ENCODE measurements at regions not wholly inside any gene's neighbourhood (a gene's known extent, or its start where the extent isn't known, plus 50 kb on each side); places are given as distances from the start of the nearest gene placed in this dataset.

- TF ChIP-seq NFIC (IDR thresholded peaks at IDR 0.05), result no peak
- no peak for TF ChIP-seq TCF12 (IDR thresholded peaks at IDR 0.05; ENCODE audit: low read depth)
- no peak for TF ChIP-seq TEAD4 (IDR thresholded peaks at IDR 0.05)
- TF ChIP-seq FOXM1 (IDR thresholded peaks at IDR 0.05; ENCODE audit: borderline replicate concordance, low read depth), result no peak
- no peak for TF ChIP-seq USF1 (IDR thresholded peaks at IDR 0.05)
- TF ChIP-seq YY1 (IDR thresholded peaks at IDR 0.05; ENCODE audit: low read depth), result no peak
- TF ChIP-seq ZBTB7A (IDR thresholded peaks at IDR 0.05; ENCODE audit: low read depth), result no peak
- no peak for TF ChIP-seq CREB1 (IDR thresholded peaks at IDR 0.05; ENCODE audit: low read depth)
- no peak for TF ChIP-seq MAX (IDR thresholded peaks at IDR 0.05)
- no peak for TF ChIP-seq EP300 (IDR thresholded peaks at IDR 0.05; ENCODE audit: borderline replicate concordance)
- no peak for TF ChIP-seq RAD21 (IDR thresholded peaks at IDR 0.05; ENCODE audit: low read depth)
- TF ChIP-seq CEBPB (IDR thresholded peaks at IDR 0.05), result no peak
- no peak for TF ChIP-seq EGR1 (IDR thresholded peaks at IDR 0.05)
- TF ChIP-seq, protein P1, sequence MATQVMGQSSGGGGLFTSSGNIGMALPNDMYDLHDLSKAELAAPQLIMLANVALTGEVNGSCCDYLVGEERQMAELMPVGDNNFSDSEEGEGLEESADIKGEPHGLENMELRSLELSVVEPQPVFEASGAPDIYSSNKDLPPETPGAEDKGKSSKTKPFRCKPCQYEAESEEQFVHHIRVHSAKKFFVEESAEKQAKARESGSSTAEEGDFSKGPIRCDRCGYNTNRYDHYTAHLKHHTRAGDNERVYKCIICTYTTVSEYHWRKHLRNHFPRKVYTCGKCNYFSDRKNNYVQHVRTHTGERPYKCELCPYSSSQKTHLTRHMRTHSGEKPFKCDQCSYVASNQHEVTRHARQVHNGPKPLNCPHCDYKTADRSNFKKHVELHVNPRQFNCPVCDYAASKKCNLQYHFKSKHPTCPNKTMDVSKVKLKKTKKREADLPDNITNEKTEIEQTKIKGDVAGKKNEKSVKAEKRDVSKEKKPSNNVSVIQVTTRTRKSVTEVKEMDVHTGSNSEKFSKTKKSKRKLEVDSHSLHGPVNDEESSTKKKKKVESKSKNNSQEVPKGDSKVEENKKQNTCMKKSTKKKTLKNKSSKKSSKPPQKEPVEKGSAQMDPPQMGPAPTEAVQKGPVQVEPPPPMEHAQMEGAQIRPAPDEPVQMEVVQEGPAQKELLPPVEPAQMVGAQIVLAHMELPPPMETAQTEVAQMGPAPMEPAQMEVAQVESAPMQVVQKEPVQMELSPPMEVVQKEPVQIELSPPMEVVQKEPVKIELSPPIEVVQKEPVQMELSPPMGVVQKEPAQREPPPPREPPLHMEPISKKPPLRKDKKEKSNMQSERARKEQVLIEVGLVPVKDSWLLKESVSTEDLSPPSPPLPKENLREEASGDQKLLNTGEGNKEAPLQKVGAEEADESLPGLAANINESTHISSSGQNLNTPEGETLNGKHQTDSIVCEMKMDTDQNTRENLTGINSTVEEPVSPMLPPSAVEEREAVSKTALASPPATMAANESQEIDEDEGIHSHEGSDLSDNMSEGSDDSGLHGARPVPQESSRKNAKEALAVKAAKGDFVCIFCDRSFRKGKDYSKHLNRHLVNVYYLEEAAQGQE (IDR thresholded peaks at IDR 0.05; ENCODE audit: low read depth), result no peak
- TF ChIP-seq TAF1 (IDR thresholded peaks at IDR 0.05; ENCODE audit: low read depth), result no peak
Measured at GRCh38 chr1:98315309-98315708, 346.2 kb upstream of the SNX7 start.

DNA sequence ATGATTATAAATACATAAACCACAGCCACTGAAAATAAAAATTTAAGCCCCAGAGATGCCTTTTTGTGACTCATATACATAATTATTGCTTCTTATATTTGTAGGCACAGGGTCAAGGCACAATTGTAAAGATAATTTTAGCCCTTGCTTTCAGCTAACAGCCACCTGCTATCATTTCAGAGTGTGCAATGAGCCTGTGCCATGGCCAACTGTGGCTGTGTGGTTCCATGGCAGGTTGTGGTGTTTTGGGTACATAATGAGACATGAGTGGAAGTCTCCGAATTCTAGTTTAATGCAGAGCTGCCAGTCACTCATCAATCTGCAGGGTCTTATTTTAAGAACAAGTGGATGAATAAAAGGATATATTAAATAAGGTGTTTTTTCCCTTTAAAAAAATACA is 346.9 kb upstream of the SNX7 start:
- TF ChIP-seq TCF12 (IDR thresholded peaks at IDR 0.05; ENCODE audit: low read depth) (no peak), CREB1 (IDR thresholded peaks at IDR 0.05; ENCODE audit: low read depth) (no peak), MAX (IDR thresholded peaks at IDR 0.05) (no peak), USF1 (IDR thresholded peaks at IDR 0.05) (no peak), TAF1 (IDR thresholded peaks at IDR 0.05; ENCODE audit: low read depth) (no peak), ZBTB7A (IDR thresholded peaks at IDR 0.05; ENCODE audit: low read depth) (no peak)

DNA sequence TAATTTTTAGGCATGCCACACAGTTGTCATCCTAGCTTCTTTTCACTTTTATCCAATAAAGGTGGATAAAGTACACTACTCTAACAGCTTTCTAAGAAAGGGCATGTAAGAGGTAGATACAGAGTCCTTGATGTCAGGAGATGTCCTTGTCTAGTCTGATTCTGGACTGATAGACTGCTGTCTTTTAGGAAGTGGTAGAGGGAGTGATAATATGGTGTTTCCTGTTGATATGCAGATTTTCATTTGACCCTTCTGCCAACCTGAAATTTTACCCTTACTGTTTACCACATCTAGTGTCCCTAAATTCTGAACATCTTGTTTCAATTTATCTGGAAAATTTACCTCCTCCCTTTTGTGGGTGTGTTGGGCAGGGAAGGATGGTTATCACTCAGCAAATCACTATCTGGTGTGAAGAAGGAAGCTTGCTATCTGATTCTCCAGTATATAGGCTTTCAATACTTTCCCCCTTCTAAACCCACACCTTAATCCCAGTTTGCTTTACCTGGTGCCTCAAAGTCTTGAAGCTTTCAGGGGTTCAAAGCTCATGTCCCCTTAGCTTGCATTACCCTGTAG is 354.9 kb upstream of the SNX7 start:
- TF ChIP-seq FOXM1 (IDR thresholded peaks at IDR 0.05; ENCODE audit: borderline replicate concordance, low read depth) (no peak), TEAD4 (IDR thresholded peaks at IDR 0.05) (no peak), TCF12 (IDR thresholded peaks at IDR 0.05; ENCODE audit: low read depth) (no peak), CEBPB (IDR thresholded peaks at IDR 0.05) (no peak), EGR1 (IDR thresholded peaks at IDR 0.05) (no peak), USF1 (IDR thresholded peaks at IDR 0.05) (no peak), RAD21 (IDR thresholded peaks at IDR 0.05; ENCODE audit: low read depth) (no peak), ZBTB7A (IDR thresholded peaks at IDR 0.05; ENCODE audit: low read depth) (no peak), CREB1 (IDR thresholded peaks at IDR 0.05; ENCODE audit: low read depth) (no peak), TAF1 (IDR thresholded peaks at IDR 0.05; ENCODE audit: low read depth) (no peak)

- TF ChIP-seq EGR1 (IDR thresholded peaks at IDR 0.05) (no peak), NFIC (IDR thresholded peaks at IDR 0.05) (no peak), USF1 (IDR thresholded peaks at IDR 0.05) (no peak), MAX (IDR thresholded peaks at IDR 0.05) (no peak), TCF12 (IDR thresholded peaks at IDR 0.05; ENCODE audit: low read depth) (no peak), TEAD4 (IDR thresholded peaks at IDR 0.05) (no peak), FOXM1 (IDR thresholded peaks at IDR 0.05; ENCODE audit: borderline replicate concordance, low read depth) (no peak), YY1 (IDR thresholded peaks at IDR 0.05; ENCODE audit: low read depth) (no peak), ZBTB7A (IDR thresholded peaks at IDR 0.05; ENCODE audit: low read depth) (no peak), CREB1 (IDR thresholded peaks at IDR 0.05; ENCODE audit: low read depth) (no peak), CEBPB (IDR thresholded peaks at IDR 0.05) (no peak), TAF1 (IDR thresholded peaks at IDR 0.05; ENCODE audit: low read depth) (no peak), RAD21 (IDR thresholded peaks at IDR 0.05; ENCODE audit: low read depth) (no peak), EP300 (IDR thresholded peaks at IDR 0.05; ENCODE audit: borderline replicate concordance) (no peak)
- TF ChIP-seq, protein P1 (IDR thresholded peaks at IDR 0.05; ENCODE audit: low read depth), result no peak
Measured at GRCh38 chr1:98305362-98305761, 356.2 kb upstream of the SNX7 start.

DNA sequence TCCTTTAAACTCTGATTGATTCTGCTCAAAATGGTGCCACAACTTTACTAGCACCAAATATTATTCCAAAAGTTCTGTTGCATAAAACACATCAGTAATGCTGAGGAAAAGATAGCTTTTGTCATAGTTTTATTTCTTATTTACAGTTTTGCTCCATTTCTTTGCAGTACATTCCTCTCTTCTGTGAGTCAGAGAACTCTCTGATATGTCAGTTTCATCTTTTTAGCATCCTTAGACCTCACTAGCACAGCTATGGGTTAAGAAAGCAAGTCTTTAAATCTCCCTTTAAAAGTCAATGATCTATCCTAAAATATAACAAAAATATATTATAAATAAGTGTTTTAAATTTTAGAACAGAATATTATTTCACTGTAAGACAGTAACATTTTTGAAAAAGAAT is 356.6 kb upstream of the SNX7 start:
- no peak for TF ChIP-seq MAX (IDR thresholded peaks at IDR 0.05)
- TF ChIP-seq CREB1 (IDR thresholded peaks at IDR 0.05; ENCODE audit: low read depth), result no peak
- TF ChIP-seq FOXM1 (IDR thresholded peaks at IDR 0.05; ENCODE audit: borderline replicate concordance, low read depth), result no peak
- TF ChIP-seq CEBPB (IDR thresholded peaks at IDR 0.05), result no peak
- no peak for TF ChIP-seq RAD21 (IDR thresholded peaks at IDR 0.05; ENCODE audit: low read depth)
- no peak for TF ChIP-seq TCF12 (IDR thresholded peaks at IDR 0.05; ENCODE audit: low read depth)
- TF ChIP-seq, protein P1 (IDR thresholded peaks at IDR 0.05; ENCODE audit: low read depth), result no peak
- TF ChIP-seq YY1 (IDR thresholded peaks at IDR 0.05; ENCODE audit: low read depth), result no peak
- no peak for TF ChIP-seq TAF1 (IDR thresholded peaks at IDR 0.05; ENCODE audit: low read depth)
- no peak for TF ChIP-seq EP300 (IDR thresholded peaks at IDR 0.05; ENCODE audit: borderline replicate concordance)
- no peak for TF ChIP-seq NFIC (IDR thresholded peaks at IDR 0.05)
- no peak for TF ChIP-seq TEAD4 (IDR thresholded peaks at IDR 0.05)
- TF ChIP-seq ZBTB7A (IDR thresholded peaks at IDR 0.05; ENCODE audit: low read depth), result no peak
- TF ChIP-seq EGR1 (IDR thresholded peaks at IDR 0.05), result no peak
- no peak for TF ChIP-seq USF1 (IDR thresholded peaks at IDR 0.05)

All from Ishikawa (cell line).